Type B pancreatic cell (in vitro differentiated cells): ENCODE measurements at regions not wholly inside any gene's neighbourhood (a gene's known extent, or its start where the extent isn't known, plus 50 kb on each side); places are given as distances from the start of the nearest gene placed in this dataset.

Source experiments
- DNase-seq: peaks from one replicate; pipeline ENCODE4 v3.0.0; 2021; ENCODE audit warnings: mixed read lengths; ENCODE audit not compliant: unreplicated experiment; ENCODE audit errors: extremely low spot score
- H3K27ac Mint-ChIP-seq: 2 replicates; pipeline ENCODE4 v1.8.0; 2021; ENCODE audit warnings: mild to moderate bottlenecking, mixed read lengths
- H3K27me3 Mint-ChIP-seq: 2 replicates; pipeline ENCODE4 v1.8.0; 2021; ENCODE audit warnings: mixed read lengths
- H3K36me3 Mint-ChIP-seq: 2 replicates; pipeline ENCODE4 v1.8.0; 2021; ENCODE audit warnings: mixed read lengths
- H3K4me1 Mint-ChIP-seq: one replicate; pipeline ENCODE4 v1.8.0; 2021; ENCODE audit warnings: mixed read lengths; ENCODE audit not compliant: unreplicated experiment
- H3K4me3 Mint-ChIP-seq: 2 replicates; pipeline ENCODE4 v1.8.0; 2021; ENCODE audit warnings: mild to moderate bottlenecking, mixed read lengths
- H3K9me3 Mint-ChIP-seq: 2 replicates; pipeline ENCODE4 v1.8.0; 2021; ENCODE audit warnings: mixed read lengths
- TF ChIP-seq, protein P1 (sequence below): fragments of 200-600 bp; sonication (generic); conservative IDR thresholded peaks from 2 replicates; pipeline ENCODE4 v1.5.0; 2021; ENCODE audit warnings: antibody characterized with exemption, mild to moderate bottlenecking

DNA sequence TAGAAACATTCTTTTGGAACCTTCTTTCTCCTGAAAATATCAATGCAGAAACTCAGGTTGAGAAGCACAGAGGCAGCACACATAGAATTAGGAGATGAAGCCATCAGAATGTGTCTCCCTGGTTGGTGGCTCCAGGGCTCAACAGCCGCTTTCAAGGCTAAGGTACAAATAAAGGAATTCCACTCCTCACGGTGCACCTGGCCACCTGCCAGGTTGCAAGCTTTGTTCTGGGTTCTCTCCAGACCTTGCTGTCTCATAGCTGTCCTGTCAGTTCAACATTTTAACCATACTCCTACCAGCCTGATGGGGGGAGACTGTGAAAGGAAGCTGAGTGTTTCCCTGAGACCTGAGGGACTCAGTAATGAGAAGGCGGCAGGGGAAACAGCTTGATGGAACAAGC lies 96.3 kb upstream of the HPF1 start:
- H3K4me3 Mint-ChIP-seq: no peak overlapping the region
- H3K27ac Mint-ChIP-seq: no peak overlapping the region
- no peak for DNase-seq
- TF ChIP-seq, protein P1, sequence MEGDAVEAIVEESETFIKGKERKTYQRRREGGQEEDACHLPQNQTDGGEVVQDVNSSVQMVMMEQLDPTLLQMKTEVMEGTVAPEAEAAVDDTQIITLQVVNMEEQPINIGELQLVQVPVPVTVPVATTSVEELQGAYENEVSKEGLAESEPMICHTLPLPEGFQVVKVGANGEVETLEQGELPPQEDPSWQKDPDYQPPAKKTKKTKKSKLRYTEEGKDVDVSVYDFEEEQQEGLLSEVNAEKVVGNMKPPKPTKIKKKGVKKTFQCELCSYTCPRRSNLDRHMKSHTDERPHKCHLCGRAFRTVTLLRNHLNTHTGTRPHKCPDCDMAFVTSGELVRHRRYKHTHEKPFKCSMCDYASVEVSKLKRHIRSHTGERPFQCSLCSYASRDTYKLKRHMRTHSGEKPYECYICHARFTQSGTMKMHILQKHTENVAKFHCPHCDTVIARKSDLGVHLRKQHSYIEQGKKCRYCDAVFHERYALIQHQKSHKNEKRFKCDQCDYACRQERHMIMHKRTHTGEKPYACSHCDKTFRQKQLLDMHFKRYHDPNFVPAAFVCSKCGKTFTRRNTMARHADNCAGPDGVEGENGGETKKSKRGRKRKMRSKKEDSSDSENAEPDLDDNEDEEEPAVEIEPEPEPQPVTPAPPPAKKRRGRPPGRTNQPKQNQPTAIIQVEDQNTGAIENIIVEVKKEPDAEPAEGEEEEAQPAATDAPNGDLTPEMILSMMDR: no peak
- no peaks in the 10 kb centered on the region for H3K36me3 Mint-ChIP-seq
- no peaks in the 10 kb centered on the region for H3K27me3 Mint-ChIP-seq
- peaks cover 9% of the 10 kb centered on the region for H3K9me3 Mint-ChIP-seq
- H3K4me1 Mint-ChIP-seq: peaks cover 9% of the 10 kb centered on the region

DNA sequence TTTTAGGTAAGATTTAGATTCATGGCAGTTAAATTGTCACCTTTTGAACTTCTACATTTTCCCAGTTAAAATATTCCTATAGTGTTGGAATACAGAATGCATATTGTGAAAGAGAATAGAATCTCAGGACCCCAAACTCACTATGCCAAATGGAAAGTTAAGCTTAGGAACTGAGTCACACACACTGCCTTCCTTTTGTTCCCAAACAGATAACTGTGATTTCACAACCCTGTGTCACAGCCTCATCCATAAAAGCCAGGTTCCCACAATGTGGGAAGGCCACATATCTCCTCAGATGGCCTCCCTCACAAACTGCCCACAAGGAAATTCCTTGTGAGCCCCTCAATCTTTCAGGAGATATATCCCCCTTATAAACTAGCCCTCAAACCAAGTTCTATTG lies 94.7 kb upstream of the HPF1 start:
- Mint-ChIP-seq H3K36me3 (no peaks in the 10 kb centered on the region), H3K27ac (no peak overlapping the region), H3K4me3 (no peak overlapping the region), H3K9me3 (peaks cover 9% of the 10 kb centered on the region), H3K27me3 (no peaks in the 10 kb centered on the region), H3K4me1 (peaks cover 10% of the 10 kb centered on the region)
- no peak for DNase-seq
- TF ChIP-seq, protein P1: no peak

DNA sequence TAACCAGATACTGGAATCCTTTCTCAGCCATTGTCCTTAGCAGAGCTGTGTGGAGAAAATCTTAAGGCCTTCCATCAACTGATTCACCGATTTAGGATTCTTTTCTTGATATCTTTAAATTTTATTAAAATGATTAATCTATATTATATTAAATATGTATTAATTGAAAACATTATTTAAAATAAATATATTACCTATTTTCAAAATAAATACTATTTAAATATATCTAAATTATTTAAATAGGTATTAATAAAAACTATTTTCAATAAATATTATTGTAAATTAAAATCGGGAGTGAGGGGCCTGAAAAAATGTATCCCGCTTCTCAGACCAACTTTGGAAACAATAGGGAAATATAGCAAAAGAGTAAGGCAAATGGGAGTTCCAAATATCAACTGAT lies 94.0 kb upstream of the HPF1 start:
- Mint-ChIP-seq H3K9me3 (peaks cover 7% of the 10 kb centered on the region), H3K4me3 (no peak overlapping the region), H3K27me3 (no peaks in the 10 kb centered on the region), H3K27ac (no peak overlapping the region), H3K4me1 (peaks cover 10% of the 10 kb centered on the region), H3K36me3 (no peaks in the 10 kb centered on the region)
- DNase-seq: no peak
- TF ChIP-seq, protein P1: no peak

DNA sequence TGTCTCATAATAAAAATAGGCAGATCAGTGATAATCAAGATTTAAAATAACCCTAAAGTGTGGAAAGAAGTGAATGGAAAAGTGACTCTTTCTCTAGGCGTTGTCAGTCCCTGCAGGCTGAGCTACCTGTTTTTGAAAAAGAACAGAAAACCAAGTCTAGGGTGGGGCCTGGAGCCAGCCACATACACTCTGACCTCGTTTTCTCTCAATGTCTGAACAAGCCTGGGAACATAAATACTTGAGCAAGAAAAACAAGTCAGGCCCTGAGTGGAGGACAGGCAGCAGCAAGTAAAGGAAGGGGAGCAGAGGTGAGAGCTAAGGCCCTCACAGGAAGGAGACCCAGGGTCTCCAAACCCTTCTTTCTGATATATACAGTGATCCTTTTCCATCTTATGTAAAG lies 91.7 kb upstream of the HPF1 start:
- TF ChIP-seq, protein P1: no peak
- no peak for DNase-seq
- H3K36me3 Mint-ChIP-seq: no peaks in the 10 kb centered on the region
- H3K9me3 Mint-ChIP-seq: no peaks in the 10 kb centered on the region
- no peaks in the 10 kb centered on the region for H3K27me3 Mint-ChIP-seq
- H3K4me3 Mint-ChIP-seq: peak overlapping the region; percentile 16
- peak overlapping the region; percentile 59 for H3K27ac Mint-ChIP-seq
- H3K4me1 Mint-ChIP-seq: peaks cover 10% of the 10 kb centered on the region

DNA sequence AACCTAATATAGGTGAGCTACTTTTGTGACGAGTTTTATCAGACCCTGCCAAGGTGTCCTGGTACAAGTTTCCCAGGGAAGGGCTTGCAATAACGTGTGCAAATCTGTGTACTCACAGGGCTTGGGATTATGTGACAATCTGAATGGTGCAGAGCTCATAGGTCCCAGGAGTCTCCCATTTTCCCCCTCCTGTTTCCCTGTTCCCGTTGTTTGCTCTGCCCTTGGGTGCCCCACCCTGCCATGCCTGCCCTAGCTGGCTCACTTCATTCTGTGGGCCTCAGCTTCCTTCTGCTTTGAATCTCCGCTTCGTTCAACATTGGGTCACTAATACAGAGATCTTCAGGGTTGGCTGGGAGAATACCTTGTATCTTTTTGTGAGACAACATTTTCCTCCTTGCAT lies 90.3 kb upstream of the HPF1 start:
- Mint-ChIP-seq H3K4me3 (no peak overlapping the region), H3K27ac (no peak overlapping the region), H3K9me3 (no peaks in the 10 kb centered on the region), H3K4me1 (peaks cover 10% of the 10 kb centered on the region), H3K27me3 (no peaks in the 10 kb centered on the region), H3K36me3 (no peaks in the 10 kb centered on the region)
- TF ChIP-seq, protein P1: no peak
- DNase-seq: no peak

DNA sequence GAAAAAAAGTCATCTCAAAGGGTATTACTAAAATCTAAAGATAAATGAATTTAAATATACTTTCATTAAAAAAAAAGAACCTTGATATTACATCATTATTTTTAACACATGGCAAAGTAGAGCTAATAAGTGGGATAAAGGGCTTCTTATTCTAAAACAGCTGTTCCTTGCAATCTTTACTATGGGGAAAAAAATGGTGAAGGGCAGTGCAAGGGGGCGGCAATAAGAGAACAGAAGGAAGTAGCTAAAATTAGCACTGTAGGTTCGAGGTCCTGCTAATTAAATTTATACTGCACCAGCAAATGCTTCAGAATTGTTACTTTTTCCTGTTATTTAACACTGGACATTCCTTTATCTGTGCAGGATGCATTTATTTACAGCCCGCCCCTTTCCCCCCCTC lies 89.4 kb upstream of the HPF1 start:
- H3K4me1 Mint-ChIP-seq: peaks cover 10% of the 10 kb centered on the region
- no peak overlapping the region for H3K4me3 Mint-ChIP-seq
- TF ChIP-seq, protein P1: no peak
- H3K27me3 Mint-ChIP-seq: no peaks in the 10 kb centered on the region
- H3K36me3 Mint-ChIP-seq: no peaks in the 10 kb centered on the region
- H3K9me3 Mint-ChIP-seq: no peaks in the 10 kb centered on the region
- no peak overlapping the region for H3K27ac Mint-ChIP-seq
- DNase-seq: no peak
